Inflammatory macrophage treated with lipopolysaccharide for 1 hour (primary cell): ENCODE measurements at regions not wholly inside any gene's neighbourhood (a gene's known extent, or its start where the extent isn't known, plus 50 kb on each side); places are given as distances from the start of the nearest gene placed in this dataset.

Experiments
- DNase-seq, 2 donors: peaks; one replicate each; pipeline ENCODE4 v3.0.0-alpha.2; 2020 to 2022

GRCh38 chr2:60152226-60152833, 401.1 kb downstream of the BCL11A start:
- DNase-seq = peak; percentile 33 to 92

- DNase-seq = no peak
These were observed 404.3 kb downstream of the BCL11A start for GRCh38 chr2:60149176-60149575.

GRCh38 chr2:60148716-60149115, 404.7 kb downstream of the BCL11A start:
- peak; percentile 30 to 35 for DNase-seq

- DNase-seq = no peak
These were observed 413.3 kb downstream of the BCL11A start for GRCh38 chr2:60140185-60140584.

GRCh38 chr2:60136913-60137312, 416.5 kb downstream of the BCL11A start:
- no peak for DNase-seq

GRCh38 chr2:60127191-60127590, 426.3 kb downstream of the BCL11A start:
- no peak for DNase-seq

- no peak for DNase-seq
These were observed 427.6 kb downstream of the BCL11A start for GRCh38 chr2:60125611-60126426.

- no peak for DNase-seq
These were observed 433.7 kb downstream of the BCL11A start for GRCh38 chr2:60119778-60120177.

GRCh38 chr2:60118917-60119316, 434.5 kb downstream of the BCL11A start:
- DNase-seq = no peak

- DNase-seq = no peak
These were observed 435.4 kb downstream of the BCL11A start for GRCh38 chr2:60118061-60118460.

GRCh38 chr2:60116161-60116875, 437.1 kb downstream of the BCL11A start:
- DNase-seq = peak; percentile 14 to 29

GRCh38 chr2:60109744-60110143, 443.7 kb downstream of the BCL11A start:
- DNase-seq = no peak

GRCh38 chr2:60106836-60107529, 446.5 kb downstream of the BCL11A start:
- DNase-seq = no peak

GRCh38 chr2:60105906-60106305, 447.5 kb downstream of the BCL11A start:
- no peak for DNase-seq

- peak; percentile 62 to 83 for DNase-seq
These were observed 448.6 kb downstream of the BCL11A start for GRCh38 chr2:60104514-60105505.

GRCh38 chr2:60100034-60100433, 453.4 kb downstream of the BCL11A start:
- DNase-seq = no peak

GRCh38 chr2:60098996-60099395, 454.5 kb downstream of the BCL11A start:
- no peak for DNase-seq

- no peak for DNase-seq
These were observed 456.2 kb downstream of the BCL11A start for GRCh38 chr2:60097298-60097697.

- DNase-seq = no peak
These were observed 456.9 kb downstream of the BCL11A start for GRCh38 chr2:60096556-60096955.

GRCh38 chr2:60095903-60096302, 457.6 kb downstream of the BCL11A start:
- no peak for DNase-seq

GRCh38 chr2:60095202-60095815, 458.1 kb downstream of the BCL11A start:
- no peak for DNase-seq
